Lung (tissue), 11 donors: ENCODE measurements at regions not wholly inside any gene's neighbourhood (a gene's known extent, or its start where the extent isn't known, plus 50 kb on each side); places are given as distances from the start of the nearest gene placed in this dataset.
A peak's percentile ranks its signal among the peaks of the same experiment; 100 is the strongest.
"Not testable (repeated sequence)": the region's sequence is repeated elsewhere in the genome, so short reads cannot be mapped to it uniquely, and the experiment has no call there.

ENCODE experiments used
- ATAC-seq: fragments of 200-7000 bp; cut with Tn5 transposase; one replicate; pipeline ENCODE4 v1.9.1; 2020; ENCODE audit warnings: moderate number of reproducible peaks; ENCODE audit not compliant: insufficient read depth, low FRiP score
- DNase-seq, 3 donors: peaks; one replicate each; pipeline ENCODE4 v3.0.0-alpha.2; 2013 to 2017
- H3K27ac ChIP-seq, 2 donors: one replicate each; pipeline ENCODE4 v1.5.1; 2013; ENCODE audit warnings: mild to moderate bottlenecking in 2 of 2, moderate library complexity in 2 of 2, control low read depth in 1 of 2, inconsistent platforms in 1 of 2, low read depth in 1 of 2, low read length in 1 of 2
- H3K27me3 ChIP-seq, 3 donors: one replicate each; pipeline ENCODE4 v1.5.1; 2013; ENCODE audit warnings: low read length in 2 of 3; ENCODE audit not compliant: control insufficient read depth in 3 of 3, insufficient read depth in 3 of 3
- H3K36me3 ChIP-seq, 4 donors: one replicate each; pipeline ENCODE4 v1.5.1; 2013; ENCODE audit warnings: low read length in 4 of 4, mild to moderate bottlenecking in 1 of 4, moderate library complexity in 1 of 4; ENCODE audit not compliant: control insufficient read depth in 4 of 4, insufficient read depth in 4 of 4
- H3K4me1 ChIP-seq, 5 donors: one replicate each; pipeline ENCODE4 v1.5.1; 2013; ENCODE audit warnings: low read length in 5 of 5, mild to moderate bottlenecking in 2 of 5, moderate library complexity in 1 of 5; ENCODE audit not compliant: control insufficient read depth in 5 of 5, insufficient read depth in 5 of 5
- H3K4me3 ChIP-seq: one replicate; pipeline ENCODE4 v1.5.1; 2013; ENCODE audit warnings: mild to moderate bottlenecking, control low read depth, moderate library complexity
- H3K9ac ChIP-seq, 2 donors: one replicate each; pipeline ENCODE4 v1.5.1; 2013; ENCODE audit warnings: low read length in 2 of 2, control low read depth in 1 of 2; ENCODE audit not compliant: insufficient read depth in 1 of 2
- H3K9me3 ChIP-seq, 4 donors: one replicate each; pipeline ENCODE4 v1.5.1; 2013; ENCODE audit warnings: low read length in 3 of 4, mild to moderate bottlenecking in 1 of 4, moderate library complexity in 1 of 4; ENCODE audit not compliant: control insufficient read depth in 4 of 4, insufficient read depth in 3 of 4
- WGBS, 2 donors: extraction: QIAGEN DNeasy Blood & Tissue Kit; methylation state at CpG; one replicate each; pipeline ENCODE4 v1.1.7; 2013; 5-methylcytosine and 5-hydroxymethylcytosine counted together
- TF ChIP-seq, protein P1 (sequence below): IDR thresholded peaks from 2 replicates; pipeline ENCODE4 v1.5.1; 2012; ENCODE audit warnings: mild to moderate bottlenecking; ENCODE audit errors: control extremely low read depth, extremely low read depth
- donor health status: control.
- donor health status: control.
- donor health status: Bipolar disorder and iron deficiency.
- donor health status: healthy.
- donor health status: DM: yes; HTN: yes; CAD: no.

DNA sequence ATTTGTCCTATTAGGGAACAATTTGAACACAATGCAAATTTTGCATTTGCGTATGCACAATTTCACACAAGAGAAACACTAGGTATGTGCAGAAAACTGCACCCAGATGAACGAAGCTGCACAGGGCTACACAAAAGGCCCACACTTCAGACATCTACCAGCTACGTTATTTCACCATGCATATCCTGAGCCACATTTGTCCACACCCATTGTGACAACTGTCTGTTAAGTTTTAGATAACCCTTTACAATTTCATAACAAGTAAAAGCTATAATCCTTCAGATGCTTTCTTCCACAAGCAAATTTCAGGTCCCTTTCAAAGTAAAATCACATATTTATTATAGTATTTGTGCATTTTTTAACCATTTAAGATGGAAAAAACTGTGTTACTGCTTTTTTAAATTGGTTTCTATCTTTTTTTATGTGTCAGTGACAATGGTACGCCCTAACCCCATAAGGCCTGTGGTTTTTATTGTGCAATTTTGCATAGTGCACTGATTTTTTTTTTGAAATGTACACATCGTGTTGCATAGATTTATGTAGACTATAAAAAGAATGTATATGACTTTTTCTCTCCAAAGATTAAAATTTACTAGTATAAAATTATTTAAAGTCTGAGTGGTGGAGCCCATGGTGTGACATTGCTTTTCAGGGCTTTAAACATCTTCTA is 87.8 kb upstream of the BTG1 start:
- Histone ChIP-seq H3K27me3 (no peaks in the 10 kb centered on the region), H3K27ac (no peak overlapping the region), H3K9ac (no peak overlapping the region), H3K4me1 (peaks cover 0 to 22% (median 5%) of the 10 kb centered on the region in 5 donors), H3K4me3 (no peak overlapping the region), H3K36me3 (no peaks in the 10 kb centered on the region), H3K9me3 (no peaks in the 10 kb centered on the region)
- DNase-seq (no peak), ATAC-seq (no peak)
- TF ChIP-seq, protein P1, sequence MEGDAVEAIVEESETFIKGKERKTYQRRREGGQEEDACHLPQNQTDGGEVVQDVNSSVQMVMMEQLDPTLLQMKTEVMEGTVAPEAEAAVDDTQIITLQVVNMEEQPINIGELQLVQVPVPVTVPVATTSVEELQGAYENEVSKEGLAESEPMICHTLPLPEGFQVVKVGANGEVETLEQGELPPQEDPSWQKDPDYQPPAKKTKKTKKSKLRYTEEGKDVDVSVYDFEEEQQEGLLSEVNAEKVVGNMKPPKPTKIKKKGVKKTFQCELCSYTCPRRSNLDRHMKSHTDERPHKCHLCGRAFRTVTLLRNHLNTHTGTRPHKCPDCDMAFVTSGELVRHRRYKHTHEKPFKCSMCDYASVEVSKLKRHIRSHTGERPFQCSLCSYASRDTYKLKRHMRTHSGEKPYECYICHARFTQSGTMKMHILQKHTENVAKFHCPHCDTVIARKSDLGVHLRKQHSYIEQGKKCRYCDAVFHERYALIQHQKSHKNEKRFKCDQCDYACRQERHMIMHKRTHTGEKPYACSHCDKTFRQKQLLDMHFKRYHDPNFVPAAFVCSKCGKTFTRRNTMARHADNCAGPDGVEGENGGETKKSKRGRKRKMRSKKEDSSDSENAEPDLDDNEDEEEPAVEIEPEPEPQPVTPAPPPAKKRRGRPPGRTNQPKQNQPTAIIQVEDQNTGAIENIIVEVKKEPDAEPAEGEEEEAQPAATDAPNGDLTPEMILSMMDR = no peak
- WGBS, 2 donors = 33 to 74% methylated on average over 5 of the region's 5 CpGs

DNA sequence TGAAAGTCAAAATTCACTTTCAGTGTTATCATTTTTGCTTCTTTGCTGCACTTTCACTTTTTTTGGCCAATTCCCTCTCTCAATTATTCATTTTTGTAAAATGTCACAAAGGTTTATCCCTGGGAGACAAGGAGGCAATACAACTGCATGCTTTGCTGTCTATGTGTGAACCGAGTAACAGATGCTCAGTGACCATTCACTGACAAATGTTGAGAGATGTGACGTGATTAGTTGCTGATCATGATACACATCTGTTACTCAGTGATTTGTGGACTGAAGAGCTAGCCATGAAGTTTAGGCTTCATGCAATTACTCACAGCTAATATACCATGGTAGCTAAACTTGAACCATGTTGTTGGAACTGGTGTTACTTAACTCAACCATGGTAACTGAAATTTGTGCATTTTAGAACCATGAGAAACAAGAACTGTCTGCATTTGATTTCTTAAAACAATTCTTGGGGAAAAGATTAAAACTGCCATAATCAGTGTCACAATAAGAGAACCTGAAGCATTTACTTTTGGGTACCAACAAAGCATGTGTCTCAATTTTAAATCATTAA is 86.8 kb upstream of the BTG1 start:
- not testable (repeated sequence) for H3K36me3 ChIP-seq, H3K27ac ChIP-seq, ATAC-seq, H3K4me3 ChIP-seq, H3K27me3 ChIP-seq, H3K9me3 ChIP-seq, H3K9ac ChIP-seq
- peaks cover 0 to 22% (median 5%) of the 10 kb centered on the region in 5 donors for H3K4me1 ChIP-seq
- peak in 2 of 3 donors; percentile 87 for DNase-seq
- WGBS, 2 donors = 100% methylated on average over 1 of the region's 2 CpGs

DNA sequence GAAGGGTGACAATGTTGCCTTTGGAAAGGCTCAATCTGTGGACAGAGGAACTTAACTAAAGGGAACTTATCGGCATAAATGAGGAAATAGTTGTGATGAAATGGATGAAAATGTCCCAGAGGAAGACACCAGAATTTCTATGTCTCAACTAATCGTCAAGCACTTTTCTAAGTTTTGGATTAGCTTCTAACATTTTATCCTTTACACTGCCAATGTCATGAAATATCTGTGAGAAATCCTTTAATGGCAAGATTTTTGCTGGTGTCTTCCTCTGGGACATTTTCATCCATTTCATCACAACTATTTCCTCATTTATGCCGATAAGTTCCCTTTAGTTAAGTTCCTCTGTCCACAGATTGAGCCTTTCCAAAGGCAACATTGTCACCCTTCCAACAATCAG is 86.3 kb upstream of the BTG1 start:
- ATAC-seq, H3K36me3 ChIP-seq, H3K27me3 ChIP-seq, H3K4me3 ChIP-seq, H3K27ac ChIP-seq, H3K9ac ChIP-seq, H3K9me3 ChIP-seq: not testable (repeated sequence)
- 17 to 56% methylated on average over 3 of the region's 3 CpGs for WGBS, 2 donors
- DNase-seq = peak in 2 of 3 donors; percentile 92 to 93
- peaks cover 0 to 22% (median 5%) of the 10 kb centered on the region in 5 donors for H3K4me1 ChIP-seq

DNA sequence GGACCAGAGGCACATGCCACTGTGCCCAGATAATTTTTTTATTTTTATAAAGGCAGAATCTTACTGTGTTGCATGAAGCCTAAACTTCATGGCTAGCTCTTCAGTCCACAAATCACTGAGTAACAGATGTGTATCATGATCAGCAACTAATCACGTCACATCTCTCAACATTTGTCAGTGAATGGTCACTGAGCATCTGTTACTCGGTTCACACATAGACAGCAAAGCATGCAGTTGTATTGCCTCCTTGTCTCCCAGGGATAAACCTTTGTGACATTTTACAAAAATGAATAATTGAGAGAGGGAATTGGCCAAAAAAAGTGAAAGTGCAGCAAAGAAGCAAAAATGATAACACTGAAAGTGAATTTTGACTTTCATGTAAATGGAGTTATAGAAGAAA is 85.9 kb upstream of the BTG1 start:
- not testable (repeated sequence) for H3K36me3 ChIP-seq, H3K4me3 ChIP-seq, H3K9me3 ChIP-seq, H3K27me3 ChIP-seq, H3K27ac ChIP-seq, ATAC-seq, DNase-seq, H3K9ac ChIP-seq
- WGBS, 2 donors = 60 to 73% methylated on average over 1 of the region's 2 CpGs
- peaks cover 2 to 22% (median 5%) of the 10 kb centered on the region in 5 donors for H3K4me1 ChIP-seq

DNA sequence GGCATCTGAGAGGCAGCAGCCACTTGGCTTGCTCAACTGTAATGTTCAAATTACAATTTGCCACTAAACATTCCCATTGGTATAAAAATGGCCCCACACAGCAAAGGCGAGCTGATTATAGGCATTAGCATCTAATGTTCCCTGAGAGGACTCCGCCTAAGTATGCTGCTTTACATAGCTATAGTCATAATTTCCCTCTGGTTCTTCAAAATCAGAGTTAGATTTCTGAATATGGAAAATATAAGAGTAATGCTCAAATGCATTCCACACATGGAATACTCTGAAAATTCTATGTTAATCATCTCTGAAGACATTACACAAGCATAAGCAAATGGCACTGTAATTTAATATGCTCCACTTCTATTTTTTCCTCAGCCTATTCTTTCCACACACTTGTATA is 83.7 kb upstream of the BTG1 start:
- Histone ChIP-seq H3K9me3 (no peaks in the 10 kb centered on the region), H3K9ac (no peak overlapping the region), H3K36me3 (no peaks in the 10 kb centered on the region), H3K27ac (no peak overlapping the region), H3K4me1 (peaks cover 2 to 17% (median 8%) of the 10 kb centered on the region in 5 donors), H3K27me3 (no peaks in the 10 kb centered on the region), H3K4me3 (no peak overlapping the region)
- WGBS, 2 donors = 95 to 97% methylated on average over 2 of the region's 2 CpGs
- TF ChIP-seq, protein P1 = no peak
- DNase-seq (no peak), ATAC-seq (no peak)
